IMR-90 (cell line): ENCODE measurements at regions not wholly inside any gene's neighbourhood (a gene's known extent, or its start where the extent isn't known, plus 50 kb on each side); places are given as distances from the start of the nearest gene placed in this dataset.

Source experiments
- ATAC-seq: fragments of 200-7000 bp; cut with Tn5 transposase; 2 replicates; pipeline ENCODE4 v1.9.1; 2020; ENCODE audit warnings: low read depth, mild to moderate bottlenecking, moderate library complexity
- BruUV-seq: library from RNA; stranded (reverse); fragments of 400-500 nt; replicated peaks from 2 replicates; lab custom pipeline; 2021; lab: Mats Ljungman, UMichigan
- CTCF ChIA-PET: fragments of 300-600 bp; formaldehyde crosslinking; extraction: SDS; loops from one replicate; lab custom pipeline; 2021; ENCODE audit warnings: antibody characterized with exemption; lab: Yijun Ruan, JAX
- POLR2A ChIA-PET: fragments of 300-600 bp; sonication (Branson Sonifier 250); formaldehyde crosslinking; loops from one replicate; lab custom pipeline; 2022; ENCODE audit warnings: antibody characterized with exemption; ENCODE audit not compliant: unreplicated experiment; lab: Charles Lee
- DNase-seq: peaks from one replicate; pipeline ENCODE4 v3.0.0; 2013
- H2AFZ ChIP-seq: replicated peaks from 2 replicates; pipeline ENCODE3; 2013; ENCODE audit warnings: low read length, mild to moderate bottlenecking; ENCODE audit not compliant: poor library complexity
- H2AK5ac ChIP-seq: 2 replicates; pipeline ENCODE4 v1.6.1; 2013; ENCODE audit warnings: low read depth, low read length, inconsistent platforms
- H2AK9ac ChIP-seq: replicated peaks from 2 replicates; pipeline ENCODE3; 2013; ENCODE audit warnings: mild to moderate bottlenecking, low read depth, low read length, moderate library complexity; ENCODE audit not compliant: poor library complexity
- H2BK120ac ChIP-seq: 2 replicates; pipeline ENCODE4 v1.6.1; 2013; ENCODE audit warnings: low read depth, low read length, inconsistent platforms
- H2BK15ac ChIP-seq: 3 replicates; pipeline ENCODE4 v1.6.1; 2013; ENCODE audit warnings: low read depth, low read length, inconsistent platforms
- H2BK20ac ChIP-seq: 2 replicates; pipeline ENCODE4 v1.6.1; 2013; ENCODE audit warnings: low read depth, mild to moderate bottlenecking, inconsistent platforms, low read length, moderate library complexity
- H2BK5ac ChIP-seq: 2 replicates; pipeline ENCODE4 v1.6.1; 2013; ENCODE audit warnings: mild to moderate bottlenecking, low read depth, low read length, inconsistent platforms; ENCODE audit not compliant: poor library complexity, severe bottlenecking
- H3K14ac ChIP-seq: replicated peaks from 2 replicates; pipeline ENCODE4 v1.6.1; 2013; ENCODE audit warnings: low read depth, low read length, inconsistent platforms
- H3K18ac ChIP-seq: 2 replicates; pipeline ENCODE4 v1.6.1; 2013; ENCODE audit warnings: low read depth, low read length, control low read depth
- H3K23ac ChIP-seq: 2 replicates; pipeline ENCODE4 v1.6.1; 2013; ENCODE audit warnings: low read depth, low read length, inconsistent platforms
- H3K27ac ChIP-seq: 2 replicates; pipeline ENCODE4 v1.5.1; 2013; ENCODE audit warnings: mild to moderate bottlenecking, control low read depth, low read length; ENCODE audit not compliant: insufficient read depth
- H3K27me3 ChIP-seq: 2 replicates; pipeline ENCODE4 v1.6.1; 2013; ENCODE audit warnings: low read length; ENCODE audit not compliant: control insufficient read depth, insufficient read depth
- H3K36me3 ChIP-seq: 2 replicates; pipeline ENCODE4 v1.6.1; 2013; ENCODE audit warnings: low read length, mixed read lengths; ENCODE audit not compliant: control insufficient read depth, insufficient read depth
- H3K4ac ChIP-seq: 2 replicates; pipeline ENCODE4 v1.6.1; 2013; ENCODE audit warnings: low read depth, low read length, inconsistent platforms
- H3K4me1 ChIP-seq: 2 replicates; pipeline ENCODE4 v1.6.1; 2013; ENCODE audit warnings: low read length, mixed read lengths; ENCODE audit not compliant: control insufficient read depth, insufficient read depth
- H3K4me2 ChIP-seq: 2 replicates; pipeline ENCODE4 v1.6.1; 2013; ENCODE audit warnings: low read depth, mild to moderate bottlenecking, control low read depth, low read length, moderate library complexity
- H3K4me3 ChIP-seq: 2 replicates; pipeline ENCODE4 v1.5.1; 2013; ENCODE audit warnings: low read depth, mild to moderate bottlenecking, control low read depth, low read length, moderate library complexity; ENCODE audit not compliant: insufficient read depth
- H3K56ac ChIP-seq: 2 replicates; pipeline ENCODE4 v1.6.1; 2013; ENCODE audit warnings: low read length, inconsistent platforms; ENCODE audit not compliant: insufficient read depth; ENCODE audit errors: extremely low read depth
- H3K79me1 ChIP-seq, 2 experiments: 2 replicates each; pipeline ENCODE4 v1.6.1; 2013; ENCODE audit warnings: low read length in 2 of 2, inconsistent platforms in 1 of 2, low read depth in 1 of 2
- H3K9ac ChIP-seq: 2 replicates; pipeline ENCODE4 v1.6.1; 2013; ENCODE audit warnings: low read depth, low read length, control low read depth
- H3K9me1 ChIP-seq: 2 replicates; pipeline ENCODE4 v1.6.1; 2013; ENCODE audit warnings: low read length, inconsistent platforms; ENCODE audit not compliant: insufficient read depth
- H3K9me3 ChIP-seq: 2 replicates; pipeline ENCODE4 v1.6.1; 2013; ENCODE audit warnings: low read length; ENCODE audit not compliant: control insufficient read depth, insufficient read depth
- H4K20me1 ChIP-seq: 2 replicates; pipeline ENCODE4 v1.6.1; 2013; ENCODE audit warnings: low read length, inconsistent platforms; ENCODE audit not compliant: insufficient read depth
- H4K5ac ChIP-seq: 2 replicates; pipeline ENCODE4 v1.6.1; 2013; ENCODE audit warnings: mild to moderate bottlenecking, low read depth, low read length, control low read depth
- H4K8ac ChIP-seq, 2 experiments: 2 replicates each; pipeline ENCODE4 v1.6.1; 2013; ENCODE audit warnings: low read depth in 2 of 2, low read length in 2 of 2, control low read depth in 1 of 2, inconsistent platforms in 1 of 2
- H4K91ac ChIP-seq: 2 replicates; pipeline ENCODE4 v1.6.1; 2013; ENCODE audit warnings: low read depth, low read length, inconsistent platforms; ENCODE audit not compliant: insufficient read depth
- BHLHE40 ChIP-seq: fragments of 150-350 bp; IDR thresholded peaks from 2 replicates; pipeline ENCODE4 v1.6.1; 2016; ENCODE audit warnings: mild to moderate bottlenecking, low read depth, low read length
- CEBPB ChIP-seq: IDR thresholded peaks from 2 replicates; pipeline ENCODE4 v1.6.1; 2012; ENCODE audit warnings: low read depth, low read length, improper control_type of control experiment
- CHD1 ChIP-seq: IDR thresholded peaks from 2 replicates; pipeline ENCODE4 v1.6.1; 2012; ENCODE audit warnings: low read depth, low read length, improper control_type of control experiment
- FOS ChIP-seq: fragments of 150-350 bp; IDR thresholded peaks from 2 replicates; pipeline ENCODE4 v1.6.1; 2016; ENCODE audit warnings: low read depth, low read length
- MAFK ChIP-seq: IDR thresholded peaks from 2 replicates; pipeline ENCODE4 v1.6.1; 2012; ENCODE audit warnings: low read depth, low read length, improper control_type of control experiment
- MAZ ChIP-seq: IDR thresholded peaks from 2 replicates; pipeline ENCODE4 v1.6.1; 2012; ENCODE audit warnings: low read depth, mild to moderate bottlenecking, low read length, improper control_type of control experiment, moderate library complexity, borderline replicate concordance
- MXI1 ChIP-seq: IDR thresholded peaks from 2 replicates; pipeline ENCODE4 v1.6.1; 2012; ENCODE audit warnings: low read depth, mild to moderate bottlenecking, low read length, moderate library complexity, borderline replicate concordance
- NFE2L2 ChIP-seq: fragments of 150-350 bp; IDR thresholded peaks from 2 replicates; pipeline ENCODE4 v1.6.1; 2016; ENCODE audit warnings: low read depth, mild to moderate bottlenecking, low read length
- POLR2A ChIP-seq: IDR thresholded peaks from 2 replicates; pipeline ENCODE4 v1.6.1; 2012; ENCODE audit warnings: mild to moderate bottlenecking, low read depth, low read length
- RAD21 ChIP-seq: IDR thresholded peaks from 2 replicates; pipeline ENCODE4 v1.6.1; 2012; ENCODE audit warnings: low read length, improper control_type of control experiment
- RCOR1 ChIP-seq: IDR thresholded peaks from 2 replicates; pipeline ENCODE4 v1.6.1; 2012; ENCODE audit warnings: mild to moderate bottlenecking, low read length, improper control_type of control experiment; ENCODE audit not compliant: insufficient replicate concordance
- RFX5 ChIP-seq: IDR thresholded peaks from 2 replicates; pipeline ENCODE4 v1.8.0; 2012; ENCODE audit warnings: low read depth, mild to moderate bottlenecking, low read length, moderate library complexity
- SMC3 ChIP-seq: fragments of 150-350 bp; IDR thresholded peaks from 2 replicates; pipeline ENCODE4 v1.6.1; 2016; ENCODE audit warnings: low read depth, mild to moderate bottlenecking, antibody characterized with exemption, low read length, moderate library complexity
- WGBS, 2 experiments: methylation state at CpG; one replicate each; pipeline versions ENCODE4 v1.1.5 to v1.1.7; 2013; ENCODE audit warnings: missing lambda C conversion rate in 2 of 2; ENCODE audit not compliant: insufficient read length in 1 of 2; ENCODE audit errors: extremely low coverage in 2 of 2; 5-methylcytosine and 5-hydroxymethylcytosine counted together
- dilution Hi-C: fragments of 300-500 bp; cut with HindIII; formaldehyde crosslinking; loops from one replicate; pipeline ENCODE4 v1.14.3; 2018; ENCODE audit warnings: low sequenced_read_pairs; ENCODE audit not compliant: unreplicated experiment
- in situ Hi-C: fragments of 300-500 bp; cut with MboI; formaldehyde crosslinking; loops from 3 replicates; pipeline ENCODE4 v1.14.3; 2019; ENCODE audit warnings: low sequenced_read_pairs, inconsistent platforms, mixed read lengths
- intact Hi-C: fragments of 100-400 bp; cut with micrococcal nuclease; formaldehyde crosslinking; loops from 2 replicates; pipeline ENCODE4 v1.10.0; 2022
- TF ChIP-seq, protein P1 (sequence below): fragments of 150-350 bp; IDR thresholded peaks from 2 replicates; pipeline ENCODE4 v1.6.1; 2017; ENCODE audit warnings: mild to moderate bottlenecking, antibody characterized with exemption, low read length, low read depth
- TF ChIP-seq, protein P2 (sequence below): fragments of 150-350 bp; IDR thresholded peaks from 2 replicates; pipeline ENCODE4 v1.6.1; 2016; ENCODE audit warnings: low read depth, mild to moderate bottlenecking, low read length, moderate library complexity, borderline replicate concordance
- TF ChIP-seq, protein P3 (sequence below): conservative IDR thresholded peaks from 2 replicates; pipeline ENCODE4 v1.5.1; 2012; ENCODE audit warnings: mild to moderate bottlenecking, low read depth, low read length, improper control_type of control experiment

GRCh38 chr20:48382304-48382703 is 445.5 kb downstream of the PREX1 start:
- ChIA-PET POLR2A (no interaction called here), CTCF (no interaction called here)
- Histone ChIP-seq H4K8ac (no peak overlapping the region), H2BK120ac (no peak overlapping the region), H3K4me2 (no peak overlapping the region), H3K79me1 (no peaks in the 10 kb centered on the region), H3K27ac (no peak overlapping the region), H3K9ac (no peak overlapping the region), H2BK15ac (no peak overlapping the region), H2AK5ac (no peak overlapping the region), H3K18ac (no peak overlapping the region), H3K27me3 (no peaks in the 10 kb centered on the region; the same call in 1 of the 2 replicates), H3K4me1 (no peaks in the 10 kb centered on the region), H4K5ac (no peak overlapping the region), H3K9me1 (no peaks in the 10 kb centered on the region), H4K91ac (no peak overlapping the region), H2BK20ac (no peak overlapping the region), H3K4me3 (no peak overlapping the region), H3K36me3 (no peaks in the 10 kb centered on the region), H3K4ac (no peak overlapping the region), H3K56ac (no peak overlapping the region), H3K23ac (no peak overlapping the region), H2BK5ac (no peak overlapping the region), H3K9me3 (no peaks in the 10 kb centered on the region), H2AK9ac (no peak overlapping the region), H2AFZ (no peak overlapping the region), H4K20me1 (no peaks in the 10 kb centered on the region), H3K14ac (no peak overlapping the region)
- BruUV-seq: no TSS peak
- no peak for TF ChIP-seq BHLHE40
- no peak for TF ChIP-seq CHD1
- TF ChIP-seq FOS: no peak
- no peak for TF ChIP-seq MAZ
- no peak for TF ChIP-seq CEBPB
- TF ChIP-seq SMC3: no peak
- TF ChIP-seq, protein P1, sequence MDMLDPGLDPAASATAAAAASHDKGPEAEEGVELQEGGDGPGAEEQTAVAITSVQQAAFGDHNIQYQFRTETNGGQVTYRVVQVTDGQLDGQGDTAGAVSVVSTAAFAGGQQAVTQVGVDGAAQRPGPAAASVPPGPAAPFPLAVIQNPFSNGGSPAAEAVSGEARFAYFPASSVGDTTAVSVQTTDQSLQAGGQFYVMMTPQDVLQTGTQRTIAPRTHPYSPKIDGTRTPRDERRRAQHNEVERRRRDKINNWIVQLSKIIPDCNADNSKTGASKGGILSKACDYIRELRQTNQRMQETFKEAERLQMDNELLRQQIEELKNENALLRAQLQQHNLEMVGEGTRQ: no peak
- TF ChIP-seq RAD21: no peak
- no peak for TF ChIP-seq POLR2A
- TF ChIP-seq NFE2L2: no peak
- no peak for TF ChIP-seq MXI1
- TF ChIP-seq, protein P2, sequence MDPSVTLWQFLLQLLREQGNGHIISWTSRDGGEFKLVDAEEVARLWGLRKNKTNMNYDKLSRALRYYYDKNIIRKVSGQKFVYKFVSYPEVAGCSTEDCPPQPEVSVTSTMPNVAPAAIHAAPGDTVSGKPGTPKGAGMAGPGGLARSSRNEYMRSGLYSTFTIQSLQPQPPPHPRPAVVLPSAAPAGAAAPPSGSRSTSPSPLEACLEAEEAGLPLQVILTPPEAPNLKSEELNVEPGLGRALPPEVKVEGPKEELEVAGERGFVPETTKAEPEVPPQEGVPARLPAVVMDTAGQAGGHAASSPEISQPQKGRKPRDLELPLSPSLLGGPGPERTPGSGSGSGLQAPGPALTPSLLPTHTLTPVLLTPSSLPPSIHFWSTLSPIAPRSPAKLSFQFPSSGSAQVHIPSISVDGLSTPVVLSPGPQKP: no peak
- TF ChIP-seq RCOR1: no peak
- no peak for TF ChIP-seq MAFK
- TF ChIP-seq RFX5: no peak
- TF ChIP-seq, protein P3, sequence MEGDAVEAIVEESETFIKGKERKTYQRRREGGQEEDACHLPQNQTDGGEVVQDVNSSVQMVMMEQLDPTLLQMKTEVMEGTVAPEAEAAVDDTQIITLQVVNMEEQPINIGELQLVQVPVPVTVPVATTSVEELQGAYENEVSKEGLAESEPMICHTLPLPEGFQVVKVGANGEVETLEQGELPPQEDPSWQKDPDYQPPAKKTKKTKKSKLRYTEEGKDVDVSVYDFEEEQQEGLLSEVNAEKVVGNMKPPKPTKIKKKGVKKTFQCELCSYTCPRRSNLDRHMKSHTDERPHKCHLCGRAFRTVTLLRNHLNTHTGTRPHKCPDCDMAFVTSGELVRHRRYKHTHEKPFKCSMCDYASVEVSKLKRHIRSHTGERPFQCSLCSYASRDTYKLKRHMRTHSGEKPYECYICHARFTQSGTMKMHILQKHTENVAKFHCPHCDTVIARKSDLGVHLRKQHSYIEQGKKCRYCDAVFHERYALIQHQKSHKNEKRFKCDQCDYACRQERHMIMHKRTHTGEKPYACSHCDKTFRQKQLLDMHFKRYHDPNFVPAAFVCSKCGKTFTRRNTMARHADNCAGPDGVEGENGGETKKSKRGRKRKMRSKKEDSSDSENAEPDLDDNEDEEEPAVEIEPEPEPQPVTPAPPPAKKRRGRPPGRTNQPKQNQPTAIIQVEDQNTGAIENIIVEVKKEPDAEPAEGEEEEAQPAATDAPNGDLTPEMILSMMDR: no peak
- WGBS, 2 experiments: 46% methylated on average over 3 of the region's 5 CpGs; no CpG with 5 or more reads in 1 of the 2 experiments
- intact Hi-C loops: no loop called here
- dilution Hi-C loops: no loop called here
- ATAC-seq (no peak), DNase-seq (no peak)
- in situ Hi-C loops: no loop called here
